Prostate gland (tissue), 2 donors: ENCODE measurements at regions not wholly inside any gene's neighbourhood (a gene's known extent, or its start where the extent isn't known, plus 50 kb on each side); places are given as distances from the start of the nearest gene placed in this dataset. TPM values are rescaled to one million over a fixed set of nuclear protein-coding genes. Genes with fewer than 3 reads are reported as not detected.

Experiments
- DNase-seq: peaks from one replicate; pipeline ENCODE4 v3.0.0-alpha.2; 2019; ENCODE audit warnings: low spot score
- H3K27ac ChIP-seq, 2 donors: fragments of 200-600 bp; sonication (generic); 2 replicates each; pipeline ENCODE4 v1.5.1; 2017 to 2019
- H3K27me3 ChIP-seq: fragments of 200-600 bp; sonication (generic); replicated peaks from 2 replicates; pipeline ENCODE4 v1.5.1; 2019; ENCODE audit not compliant: insufficient read depth
- H3K36me3 ChIP-seq, 2 donors: fragments of 200-600 bp; sonication (generic); 1 replicate in 1 of 2; 2 replicates in 1 of 2; pipeline versions ENCODE4 v1.5.1 to v1.8.1; 2017 to 2019
- H3K4me1 ChIP-seq: fragments of 200-600 bp; sonication (generic); replicated peaks from 2 replicates; pipeline ENCODE4 v1.5.1; 2019
- H3K4me3 ChIP-seq, 2 donors: fragments of 200-600 bp; sonication (generic); 2 replicates each; pipeline ENCODE4 v1.5.1; 2017 to 2019
- H3K9me3 ChIP-seq: fragments of 200-600 bp; sonication (generic); 2 replicates; pipeline ENCODE4 v1.5.1; 2017
- POLR2A ChIP-seq: fragments of 450-650 bp; IDR thresholded peaks from one replicate; pipeline ENCODE4 v1.6.1; 2016; ENCODE audit warnings: antibody characterized with exemption, mild to moderate bottlenecking
- POLR2AphosphoS5 ChIP-seq: sonication (generic); formaldehyde crosslinking; IDR thresholded peaks from one replicate; pipeline ENCODE4 v1.6.1; 2017; ENCODE audit warnings: antibody characterized with exemption
- WGBS: methylation state at CpG from one replicate; pipeline ENCODE4 v1.1.5; 2018; 5-methylcytosine and 5-hydroxymethylcytosine counted together
- intact Hi-C: fragments of 100-400 bp; cut with DNase I; formaldehyde crosslinking; loops from one replicate; pipeline ENCODE4 v1.14.2; 2022
- microRNA counts, 2 donors: library from miRNA; unstranded; fragments of <30 nt; microRNA quantifications; one replicate each; lab custom pipeline; 2016 to 2017
- microRNA-seq: library from miRNA; unstranded; fragments of <30 nt; microRNA quantifications from one replicate; pipeline ENCODE4, GENCODE V29; 2016
- small RNA-seq, 2 donors: library from RNA; depleted of rRNA; stranded (forward); fragments of <200 nt; gene quantifications; one replicate each; pipeline ENCODE3, GENCODE V24; 2016
- TF ChIP-seq, protein P1 (sequence below), 4 experiments: fragments of 200-600 bp in 2 of 4; fragments of 450-650 bp in 2 of 4; sonication (generic) in 2 of 4; IDR thresholded peaks; 1 replicate in 3 of 4; 2 replicates in 1 of 4; pipeline ENCODE4 v1.5.1; 2016 to 2019; ENCODE audit warnings: antibody characterized with exemption in 4 of 4, mild to moderate bottlenecking in 2 of 4, moderate library complexity in 2 of 4

DNA sequence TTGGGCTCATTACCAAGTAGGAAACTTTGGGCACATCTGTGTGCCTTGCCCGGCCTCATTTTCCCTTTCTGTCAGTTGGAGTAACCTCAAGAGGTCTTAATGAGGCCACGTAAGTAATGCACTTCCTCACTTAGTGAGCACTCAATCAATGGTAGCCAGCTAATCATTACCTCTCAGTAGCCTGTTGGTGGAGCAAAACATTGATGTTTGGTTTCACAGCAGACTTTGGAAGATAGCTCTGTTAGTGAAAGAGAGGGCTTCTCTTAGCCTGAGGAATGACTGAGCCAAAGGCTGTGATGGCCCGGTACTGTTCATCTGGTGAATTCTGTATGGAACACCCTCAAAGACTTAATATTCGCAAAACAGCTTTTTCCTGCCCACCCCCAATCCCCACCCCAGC is 55.9 kb upstream of the ID4 start:
- no peaks in the 10 kb centered on the region for H3K36me3 ChIP-seq
- H3K27me3 ChIP-seq: no peaks in the 10 kb centered on the region
- intact Hi-C loops: loop anchor here (5.0 kb wide), 1 partner anchor 174 kb away; no protein-coding TSS in a partner anchor
- H3K4me1 ChIP-seq: no peaks in the 10 kb centered on the region
- no peak overlapping the region for H3K4me3 ChIP-seq
- no peak overlapping the region for H3K27ac ChIP-seq
- TF ChIP-seq POLR2A (no peak), POLR2AphosphoS5 (no peak)
- TF ChIP-seq, protein P1, sequence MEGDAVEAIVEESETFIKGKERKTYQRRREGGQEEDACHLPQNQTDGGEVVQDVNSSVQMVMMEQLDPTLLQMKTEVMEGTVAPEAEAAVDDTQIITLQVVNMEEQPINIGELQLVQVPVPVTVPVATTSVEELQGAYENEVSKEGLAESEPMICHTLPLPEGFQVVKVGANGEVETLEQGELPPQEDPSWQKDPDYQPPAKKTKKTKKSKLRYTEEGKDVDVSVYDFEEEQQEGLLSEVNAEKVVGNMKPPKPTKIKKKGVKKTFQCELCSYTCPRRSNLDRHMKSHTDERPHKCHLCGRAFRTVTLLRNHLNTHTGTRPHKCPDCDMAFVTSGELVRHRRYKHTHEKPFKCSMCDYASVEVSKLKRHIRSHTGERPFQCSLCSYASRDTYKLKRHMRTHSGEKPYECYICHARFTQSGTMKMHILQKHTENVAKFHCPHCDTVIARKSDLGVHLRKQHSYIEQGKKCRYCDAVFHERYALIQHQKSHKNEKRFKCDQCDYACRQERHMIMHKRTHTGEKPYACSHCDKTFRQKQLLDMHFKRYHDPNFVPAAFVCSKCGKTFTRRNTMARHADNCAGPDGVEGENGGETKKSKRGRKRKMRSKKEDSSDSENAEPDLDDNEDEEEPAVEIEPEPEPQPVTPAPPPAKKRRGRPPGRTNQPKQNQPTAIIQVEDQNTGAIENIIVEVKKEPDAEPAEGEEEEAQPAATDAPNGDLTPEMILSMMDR (IDR thresholded peaks at IDR 0.05): no peak
- DNase-seq: no peak
- no peaks in the 10 kb centered on the region for H3K9me3 ChIP-seq
- WGBS: 99% methylated on average over 4 of the region's 4 CpGs

DNA sequence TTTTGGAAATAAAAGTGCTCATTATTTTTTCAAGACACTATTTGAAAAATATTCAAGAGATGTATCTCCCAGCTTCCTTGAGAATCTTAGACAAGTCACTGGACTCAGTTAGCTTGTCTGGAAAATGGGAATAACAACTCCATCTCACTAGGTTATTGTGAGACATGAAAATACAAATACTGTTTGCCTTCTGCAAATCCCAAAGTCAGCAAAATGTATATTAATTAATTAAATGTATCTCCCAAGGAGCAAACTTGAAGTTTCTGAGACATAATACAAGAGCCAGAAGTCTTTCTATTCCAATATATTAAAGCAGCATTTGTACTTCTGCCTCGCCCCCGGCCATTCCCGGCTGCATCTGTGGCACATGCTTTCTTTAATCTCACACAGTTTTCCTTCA is 54.6 kb upstream of the ID4 start:
- intact Hi-C loops: loop anchor here (5.0 kb wide), 1 partner anchor 175 kb away; no protein-coding TSS in a partner anchor
- H3K9me3 ChIP-seq: no peaks in the 10 kb centered on the region
- 81% methylated on average over 3 of the region's 3 CpGs for WGBS

More for the DNA sequence above, 54.6 kb upstream of the ID4 start:
- H3K27ac ChIP-seq: no peak overlapping the region
- no peak overlapping the region for H3K4me3 ChIP-seq
- H3K36me3 ChIP-seq: no peaks in the 10 kb centered on the region
- TF ChIP-seq POLR2AphosphoS5 (no peak), POLR2A (no peak)
- TF ChIP-seq, protein P1 (IDR thresholded peaks at IDR 0.05): no peak
- no peaks in the 10 kb centered on the region for H3K27me3 ChIP-seq
- H3K4me1 ChIP-seq: no peaks in the 10 kb centered on the region
- no peak for DNase-seq

MicroRNAs in the stretch of these regions (microRNA counts, 767-probe panel; counts per million panel counts)
- 431 to 1,117 counts per million in 2 donors for microRNA hsa-miR-548a-3p (lab: Ali Mortazavi, UCI)

Small RNA genes in the stretch of these regions (microRNA-seq; reads per million reads assigned to microRNA genes)
- gene MIR548A1: not detected

Small RNA genes in the stretch of these regions (small RNA-seq; reads per million reads assigned to genes)
- gene MIR548A1 (0 reads per million in 2 donors), gene RNA5SP205 (0 to 0.10 reads per million in 2 donors), gene RNU6-801P (0 reads per million in 2 donors)
